Lower leg skin (tissue), 3 donors: ENCODE measurements at regions not wholly inside any gene's neighbourhood (a gene's known extent, or its start where the extent isn't known, plus 50 kb on each side); places are given as distances from the start of the nearest gene placed in this dataset.

Experiments used
- CTCF ChIP-seq, 3 donors: fragments of 450-650 bp; IDR thresholded peaks; one replicate each; pipeline ENCODE4 v1.5.1; 2016; ENCODE audit warnings: antibody characterized with exemption in 3 of 3, mild to moderate bottlenecking in 3 of 3, moderate library complexity in 2 of 3
- POLR2A ChIP-seq, 2 donors: fragments of 450-650 bp; IDR thresholded peaks; one replicate each; pipeline ENCODE4 v1.6.1; 2016 to 2017; ENCODE audit warnings: antibody characterized with exemption in 2 of 2, mild to moderate bottlenecking in 1 of 2, moderate library complexity in 1 of 2

DNA sequence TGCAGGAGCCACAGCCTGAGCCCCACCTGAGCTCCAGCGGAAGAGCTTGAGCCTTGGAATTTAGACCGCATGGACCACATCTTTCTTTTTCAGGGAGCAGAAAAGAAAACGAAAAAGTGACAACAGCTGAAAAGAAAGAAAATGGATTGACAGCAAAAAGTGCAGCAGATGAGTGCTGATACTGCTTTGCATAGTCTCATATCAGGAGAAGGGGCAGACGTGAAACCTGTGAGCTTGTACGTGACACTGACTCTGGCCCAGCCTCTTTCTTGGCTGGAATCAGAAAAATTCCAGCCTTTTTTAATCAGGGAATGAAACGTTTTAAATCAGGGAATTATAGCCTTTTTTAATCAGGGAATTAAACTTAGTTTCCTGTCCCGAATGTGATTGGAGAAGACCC lies 1296.5 kb downstream of the TMEM121 start:
- TF ChIP-seq CTCF (IDR thresholded peaks at IDR 0.05) (no peak), POLR2A (IDR thresholded peaks at IDR 0.05) (no peak)
